Activated CD8-positive, alpha-beta T cell treated with anti-CD3 and anti-CD28 coated beads for 36 hours (primary cell): ENCODE measurements at regions not wholly inside any gene's neighbourhood (a gene's known extent, or its start where the extent isn't known, plus 50 kb on each side); places are given as distances from the start of the nearest gene placed in this dataset.
"Not testable (repeated sequence)": the region's sequence is repeated elsewhere in the genome, so short reads cannot be mapped to it uniquely, and the experiment has no call there.

Source experiments
- ATAC-seq: fragments of 200-7000 bp; cut with Tn5 transposase; one replicate; pipeline ENCODE4 v1.10.0; 2021; ENCODE audit warnings: mild to moderate bottlenecking, moderate library complexity
- CTCF ChIA-PET: fragments of 350-600 bp; sonication (Branson Sonifier 250); formaldehyde crosslinking; loops from one replicate; lab custom pipeline; 2021; ENCODE audit warnings: antibody characterized with exemption; lab: Charles Lee
- POLR2A ChIA-PET: fragments of 350-600 bp; sonication (Branson Sonifier 250); formaldehyde crosslinking; loops from one replicate; lab custom pipeline; 2021; ENCODE audit warnings: antibody characterized with exemption; lab: Charles Lee
- DNase-seq: peaks from one replicate; pipeline ENCODE4 v3.0.0-alpha.2; 2020
- H3K27ac Mint-ChIP-seq: one replicate; pipeline ENCODE4 v1.8.0; 2021; ENCODE audit warnings: mild to moderate bottlenecking, mixed read lengths
- H3K27me3 Mint-ChIP-seq: one replicate; pipeline ENCODE4 v1.8.0; 2021; ENCODE audit warnings: mixed read lengths
- H3K36me3 Mint-ChIP-seq: one replicate; pipeline ENCODE4 v1.8.0; 2021; ENCODE audit warnings: low read depth, mixed read lengths
- H3K4me1 Mint-ChIP-seq: one replicate; pipeline ENCODE4 v1.8.0; 2021; ENCODE audit warnings: low read depth, mixed read lengths
- H3K4me3 Mint-ChIP-seq: one replicate; pipeline ENCODE4 v1.8.0; 2021; ENCODE audit warnings: mild to moderate bottlenecking, moderate library complexity, mixed read lengths
- H3K9me3 Mint-ChIP-seq: one replicate; pipeline ENCODE4 v1.8.0; 2021; ENCODE audit warnings: mixed read lengths
- intact Hi-C: fragments of 100-400 bp; cut with micrococcal nuclease; formaldehyde crosslinking; loops from one replicate; pipeline ENCODE4 v1.10.0; 2022
- TF ChIP-seq, protein P1 (sequence below): fragments of 200-600 bp; IDR thresholded peaks from one replicate; pipeline ENCODE4 v1.8.0; 2022; ENCODE audit warnings: antibody characterized with exemption, mild to moderate bottlenecking

DNA sequence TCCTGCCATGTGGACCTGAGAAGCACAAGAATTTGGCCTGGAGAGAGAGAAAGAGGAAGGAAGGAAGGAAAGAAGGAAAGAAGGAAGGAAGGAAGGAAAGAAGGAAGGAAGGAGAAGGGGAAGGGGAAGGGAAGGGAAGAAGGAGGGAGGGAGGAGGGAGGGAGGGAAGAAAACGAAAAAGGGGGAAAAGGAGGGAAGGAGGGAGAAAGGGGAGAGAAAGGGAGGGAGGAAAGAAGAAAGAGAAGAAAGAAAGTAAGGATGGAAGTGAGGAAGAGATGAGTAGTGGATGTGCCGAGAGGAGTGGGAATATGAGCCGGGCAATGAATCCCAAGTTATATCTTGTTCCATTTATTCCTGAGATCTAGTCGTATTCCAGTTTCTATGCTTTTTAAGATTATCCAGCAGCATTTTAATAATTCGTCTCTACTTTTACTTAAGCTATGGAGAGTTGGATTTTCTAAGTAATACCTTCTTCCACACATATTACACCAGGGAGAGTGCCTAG lies 247.8 kb downstream of the TDRD15 start:
- intact Hi-C loops: no loop called here
- H3K27ac Mint-ChIP-seq: no peak overlapping the region
- DNase-seq: no peak
- CTCF ChIA-PET: interaction anchor here (0.7 kb wide), 1 partner anchor 13 kb away, joined by 3 read pairs; no protein-coding TSS in a partner anchor
- TF ChIP-seq, protein P1, sequence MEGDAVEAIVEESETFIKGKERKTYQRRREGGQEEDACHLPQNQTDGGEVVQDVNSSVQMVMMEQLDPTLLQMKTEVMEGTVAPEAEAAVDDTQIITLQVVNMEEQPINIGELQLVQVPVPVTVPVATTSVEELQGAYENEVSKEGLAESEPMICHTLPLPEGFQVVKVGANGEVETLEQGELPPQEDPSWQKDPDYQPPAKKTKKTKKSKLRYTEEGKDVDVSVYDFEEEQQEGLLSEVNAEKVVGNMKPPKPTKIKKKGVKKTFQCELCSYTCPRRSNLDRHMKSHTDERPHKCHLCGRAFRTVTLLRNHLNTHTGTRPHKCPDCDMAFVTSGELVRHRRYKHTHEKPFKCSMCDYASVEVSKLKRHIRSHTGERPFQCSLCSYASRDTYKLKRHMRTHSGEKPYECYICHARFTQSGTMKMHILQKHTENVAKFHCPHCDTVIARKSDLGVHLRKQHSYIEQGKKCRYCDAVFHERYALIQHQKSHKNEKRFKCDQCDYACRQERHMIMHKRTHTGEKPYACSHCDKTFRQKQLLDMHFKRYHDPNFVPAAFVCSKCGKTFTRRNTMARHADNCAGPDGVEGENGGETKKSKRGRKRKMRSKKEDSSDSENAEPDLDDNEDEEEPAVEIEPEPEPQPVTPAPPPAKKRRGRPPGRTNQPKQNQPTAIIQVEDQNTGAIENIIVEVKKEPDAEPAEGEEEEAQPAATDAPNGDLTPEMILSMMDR: no peak
- no peaks in the 10 kb centered on the region for H3K36me3 Mint-ChIP-seq
- no peak overlapping the region for H3K4me3 Mint-ChIP-seq
- no peaks in the 10 kb centered on the region for H3K4me1 Mint-ChIP-seq
- no peaks in the 10 kb centered on the region for H3K27me3 Mint-ChIP-seq
- no peak for ATAC-seq
- POLR2A ChIA-PET: no interaction called here
- peaks cover 3% of the 10 kb centered on the region for H3K9me3 Mint-ChIP-seq

DNA sequence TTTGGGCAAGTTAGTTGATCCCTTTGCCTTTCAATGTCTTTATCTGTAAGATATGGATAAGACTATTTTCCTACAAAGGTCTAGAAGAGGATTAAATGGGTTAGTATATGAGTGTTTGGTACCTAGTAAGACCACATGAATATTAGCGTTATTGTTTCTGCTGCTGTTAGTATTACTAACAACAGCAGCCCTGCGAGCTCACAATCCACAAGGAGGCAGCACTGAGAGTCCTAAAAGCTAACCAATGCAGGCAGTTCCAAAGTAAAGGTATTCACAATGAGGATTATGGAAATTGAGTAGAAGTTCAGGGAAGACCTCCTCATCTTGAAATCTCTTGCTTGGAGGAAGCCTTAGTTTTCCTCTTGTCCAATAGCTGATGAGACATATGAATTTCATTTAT lies 248.9 kb downstream of the TDRD15 start:
- Mint-ChIP-seq H3K4me3 (no peak overlapping the region), H3K9me3 (peaks cover 3% of the 10 kb centered on the region), H3K36me3 (no peaks in the 10 kb centered on the region), H3K4me1 (no peaks in the 10 kb centered on the region), H3K27ac (no peak overlapping the region), H3K27me3 (no peaks in the 10 kb centered on the region)
- TF ChIP-seq, protein P1: no peak
- intact Hi-C loops: no loop called here
- CTCF ChIA-PET: no interaction called here
- POLR2A ChIA-PET: no interaction called here
- DNase-seq: peak; percentile 13
- no peak for ATAC-seq

DNA sequence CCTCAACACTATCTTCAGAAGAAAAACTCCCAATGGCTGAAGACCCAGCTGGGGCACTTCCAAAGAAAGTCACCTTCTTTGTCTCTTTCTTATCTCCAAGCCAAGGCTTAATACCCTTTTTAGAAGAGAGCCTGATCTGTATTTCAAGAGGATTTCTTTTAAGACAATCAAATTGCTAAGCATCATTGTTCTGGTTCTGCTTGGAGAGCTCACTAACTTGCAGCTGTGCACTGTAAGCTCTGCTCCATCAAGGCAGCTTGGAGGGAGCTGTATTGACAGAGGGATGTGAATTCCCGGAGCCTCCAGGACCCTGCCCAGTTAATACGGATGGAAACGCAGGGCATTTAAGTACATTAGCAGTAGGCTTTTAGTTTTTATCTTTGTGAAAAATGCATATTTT lies 253.1 kb downstream of the TDRD15 start:
- DNase-seq (no peak), ATAC-seq (no peak)
- intact Hi-C loops: no loop called here
- H3K9me3 Mint-ChIP-seq: peaks cover 8% of the 10 kb centered on the region
- H3K27me3 Mint-ChIP-seq: peaks cover 1% of the 10 kb centered on the region
- POLR2A ChIA-PET: interaction anchor here (0.7 kb wide), 1 partner anchor 23 kb away, joined by 3 read pairs; no protein-coding TSS in a partner anchor
- H3K36me3 Mint-ChIP-seq: no peaks in the 10 kb centered on the region
- no peak overlapping the region for H3K27ac Mint-ChIP-seq
- TF ChIP-seq, protein P1: no peak
- CTCF ChIA-PET: no interaction called here
- H3K4me3 Mint-ChIP-seq: no peak overlapping the region
- H3K4me1 Mint-ChIP-seq: no peaks in the 10 kb centered on the region

DNA sequence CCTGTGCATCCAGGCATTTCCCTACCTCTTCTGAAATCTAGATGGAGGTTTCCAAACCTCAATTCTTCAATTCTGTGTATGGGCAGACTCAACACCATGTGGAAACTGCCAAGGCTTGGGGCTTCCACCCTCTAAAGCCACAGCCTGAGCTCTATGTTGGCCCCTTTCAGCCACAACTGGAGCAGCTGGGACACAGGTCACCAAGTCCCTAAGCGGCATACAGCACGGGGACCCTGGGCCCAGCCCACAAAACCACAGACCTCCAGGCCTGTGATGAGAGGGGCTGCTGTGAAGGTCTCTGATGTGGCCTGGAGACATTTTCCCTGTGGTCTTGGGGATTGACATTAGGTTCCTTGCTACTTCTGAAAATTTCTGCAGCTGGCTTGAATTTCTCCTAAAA lies 255.4 kb downstream of the TDRD15 start:
- Mint-ChIP-seq H3K36me3 (no peaks in the 10 kb centered on the region), H3K4me1 (no peaks in the 10 kb centered on the region), H3K4me3 (no peak overlapping the region), H3K27me3 (peaks cover 1% of the 10 kb centered on the region), H3K9me3 (peaks cover 5% of the 10 kb centered on the region), H3K27ac (no peak overlapping the region)
- ATAC-seq: no peak
- ChIA-PET POLR2A (no interaction called here), CTCF (no interaction called here)
- intact Hi-C loops: no loop called here
- DNase-seq: no peak
- TF ChIP-seq, protein P1: no peak

DNA sequence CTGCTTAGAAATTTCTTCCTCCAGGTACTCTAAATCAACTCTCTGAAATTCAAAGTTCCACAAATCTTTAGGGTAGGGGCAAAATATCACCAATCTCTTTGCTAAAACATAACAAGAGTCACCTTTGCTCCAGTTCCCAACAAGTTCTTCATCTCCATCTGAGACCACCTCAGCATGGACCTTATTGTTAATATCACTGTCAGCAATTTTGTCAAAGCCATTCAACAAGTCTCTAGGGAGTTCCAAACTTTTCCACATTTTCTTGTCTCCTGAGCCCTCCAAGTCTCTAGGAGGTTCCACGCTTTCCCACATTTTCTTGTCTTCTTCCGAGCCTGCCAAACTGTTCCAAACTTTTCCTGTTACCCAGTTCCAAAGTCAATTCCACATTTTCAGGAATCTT lies 255.9 kb downstream of the TDRD15 start:
- intact Hi-C loops, H3K4me1 Mint-ChIP-seq, CTCF ChIA-PET, H3K27me3 Mint-ChIP-seq, ATAC-seq, H3K36me3 Mint-ChIP-seq, H3K4me3 Mint-ChIP-seq, DNase-seq, POLR2A ChIA-PET, H3K9me3 Mint-ChIP-seq, H3K27ac Mint-ChIP-seq: not testable (repeated sequence)
